Thyroid gland (tissue), 4 donors: ENCODE measurements at regions not wholly inside any gene's neighbourhood (a gene's known extent, or its start where the extent isn't known, plus 50 kb on each side); places are given as distances from the start of the nearest gene placed in this dataset.

Source experiments
- POLR2A ChIP-seq, 2 donors: fragments of 450-650 bp; IDR thresholded peaks; one replicate each; pipeline ENCODE4 v1.6.1; 2017; ENCODE audit warnings: antibody characterized with exemption in 2 of 2, mild to moderate bottlenecking in 2 of 2, moderate library complexity in 1 of 2
- TF ChIP-seq, protein P1 (sequence below), 6 experiments: fragments of 200-600 bp in 3 of 6; fragments of 450-650 bp in 3 of 6; sonication (generic) in 3 of 6; IDR thresholded peaks; one replicate each; pipeline ENCODE4 v1.5.1; 2016 to 2019; ENCODE audit warnings: antibody characterized with exemption in 6 of 6, mild to moderate bottlenecking in 2 of 6, inconsistent platforms in 1 of 6, moderate library complexity in 1 of 6

DNA sequence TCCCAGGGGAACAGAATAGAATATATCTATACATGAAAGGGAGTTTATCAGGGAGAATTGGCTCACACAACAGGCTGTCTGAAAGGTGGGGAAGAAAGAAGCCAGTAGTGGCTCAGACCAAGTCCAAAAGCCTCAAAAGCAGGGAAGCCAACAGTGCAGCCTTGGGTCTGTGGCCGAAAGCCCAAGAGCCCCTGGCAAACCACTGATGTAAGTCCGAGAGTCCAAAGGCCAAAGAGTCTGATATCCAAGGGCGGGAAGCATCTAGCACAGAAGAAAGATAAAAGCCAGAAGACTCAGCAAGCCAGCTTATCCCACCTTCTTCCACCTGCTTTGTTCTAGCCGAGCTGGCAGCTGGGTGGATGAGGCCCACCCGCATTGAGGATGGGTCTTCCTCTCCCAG, 172.5 kb downstream of the CCDC71L start:
- TF ChIP-seq, protein P1, sequence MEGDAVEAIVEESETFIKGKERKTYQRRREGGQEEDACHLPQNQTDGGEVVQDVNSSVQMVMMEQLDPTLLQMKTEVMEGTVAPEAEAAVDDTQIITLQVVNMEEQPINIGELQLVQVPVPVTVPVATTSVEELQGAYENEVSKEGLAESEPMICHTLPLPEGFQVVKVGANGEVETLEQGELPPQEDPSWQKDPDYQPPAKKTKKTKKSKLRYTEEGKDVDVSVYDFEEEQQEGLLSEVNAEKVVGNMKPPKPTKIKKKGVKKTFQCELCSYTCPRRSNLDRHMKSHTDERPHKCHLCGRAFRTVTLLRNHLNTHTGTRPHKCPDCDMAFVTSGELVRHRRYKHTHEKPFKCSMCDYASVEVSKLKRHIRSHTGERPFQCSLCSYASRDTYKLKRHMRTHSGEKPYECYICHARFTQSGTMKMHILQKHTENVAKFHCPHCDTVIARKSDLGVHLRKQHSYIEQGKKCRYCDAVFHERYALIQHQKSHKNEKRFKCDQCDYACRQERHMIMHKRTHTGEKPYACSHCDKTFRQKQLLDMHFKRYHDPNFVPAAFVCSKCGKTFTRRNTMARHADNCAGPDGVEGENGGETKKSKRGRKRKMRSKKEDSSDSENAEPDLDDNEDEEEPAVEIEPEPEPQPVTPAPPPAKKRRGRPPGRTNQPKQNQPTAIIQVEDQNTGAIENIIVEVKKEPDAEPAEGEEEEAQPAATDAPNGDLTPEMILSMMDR (IDR thresholded peaks at IDR 0.05) = no peak
- TF ChIP-seq POLR2A (IDR thresholded peaks at IDR 0.05) = no peak
